Testis (tissue), 2 donors: ENCODE measurements at regions not wholly inside any gene's neighbourhood (a gene's known extent, or its start where the extent isn't known, plus 50 kb on each side); places are given as distances from the start of the nearest gene placed in this dataset.

Experiments used
- DNase-seq: peaks from one replicate; pipeline ENCODE4 v3.0.0-alpha.2; 2019
- H3K27ac ChIP-seq, 2 donors: fragments of 200-600 bp; sonication (generic); one replicate each; pipeline ENCODE4 v1.5.1; 2019
- H3K27me3 ChIP-seq: fragments of 200-600 bp; sonication (generic); one replicate; pipeline ENCODE4 v1.5.1; 2019
- H3K36me3 ChIP-seq: fragments of 200-600 bp; sonication (generic); one replicate; pipeline ENCODE4 v1.5.1; 2017; ENCODE audit warnings: low read depth; ENCODE audit errors: missing control alignments
- H3K4me1 ChIP-seq: fragments of 200-600 bp; sonication (generic); one replicate; pipeline ENCODE4 v1.5.1; 2019
- H3K4me3 ChIP-seq, 2 donors: fragments of 200-600 bp; sonication (generic); one replicate each; pipeline ENCODE4 v1.5.1; 2017 to 2019
- H3K9me3 ChIP-seq: fragments of 200-600 bp; sonication (generic); one replicate; pipeline ENCODE4 v1.5.1; 2017
- POLR2A ChIP-seq: fragments of 450-650 bp; IDR thresholded peaks from one replicate; pipeline ENCODE4 v1.6.1; 2017; ENCODE audit warnings: antibody characterized with exemption, mild to moderate bottlenecking, moderate library complexity
- WGBS, 2 donors: methylation state at CpG; one replicate each; pipeline ENCODE4 v1.1.5; 2018; 5-methylcytosine and 5-hydroxymethylcytosine counted together
- intact Hi-C: fragments of 100-400 bp; cut with DNase I; formaldehyde crosslinking; loops from one replicate; pipeline ENCODE4 v1.15.1; 2023; ENCODE audit warnings: low total_unique reads
- TF ChIP-seq, protein P1 (sequence below), 3 experiments: fragments of 450-650 bp in 2 of 3; fragments of 200-600 bp in 1 of 3; sonication (generic) in 1 of 3; IDR thresholded peaks; one replicate each; pipeline ENCODE4 v1.5.1; 2016 to 2019; ENCODE audit warnings: antibody characterized with exemption in 3 of 3, mild to moderate bottlenecking in 2 of 3, moderate library complexity in 1 of 3

DNA sequence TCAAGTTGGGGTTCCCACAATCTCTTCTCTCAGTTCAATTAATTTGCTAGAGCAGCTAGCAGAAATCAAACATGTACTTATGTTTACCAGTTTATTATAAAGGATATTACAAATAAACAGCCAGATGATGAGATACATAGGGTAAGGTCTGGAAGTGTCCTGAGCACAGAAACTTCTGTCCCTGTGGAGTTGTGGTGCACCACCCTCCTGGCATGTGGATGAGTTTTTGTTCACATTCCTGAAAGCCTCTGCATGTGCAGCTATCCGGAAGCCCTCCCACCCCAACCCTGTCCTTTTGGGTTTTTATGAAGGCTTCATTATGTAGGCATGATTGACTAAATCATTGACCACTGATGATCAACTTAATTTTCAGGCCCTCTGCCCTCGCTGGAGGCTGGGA is 791.2 kb upstream of the ZNF608 start:
- H3K27ac ChIP-seq, result no peak overlapping the region
- intact Hi-C loops, result no loop called here
- WGBS, 2 donors, result 91 to 93% methylated on average over 2 of the region's 2 CpGs

GRCh38 chr5:125538469-125538868 is 792.0 kb upstream of the ZNF608 start:
- Histone ChIP-seq H3K36me3 (no peaks in the 10 kb centered on the region), H3K27ac (no peak overlapping the region), H3K4me1 (no peaks in the 10 kb centered on the region), H3K9me3 (no peaks in the 10 kb centered on the region), H3K4me3 (no peak overlapping the region), H3K27me3 (no peaks in the 10 kb centered on the region)
- WGBS, 2 donors, result 80 to 85% methylated on average over 2 of the region's 2 CpGs
- intact Hi-C loops, result no loop called here
- no peak for DNase-seq
- TF ChIP-seq, protein P1, sequence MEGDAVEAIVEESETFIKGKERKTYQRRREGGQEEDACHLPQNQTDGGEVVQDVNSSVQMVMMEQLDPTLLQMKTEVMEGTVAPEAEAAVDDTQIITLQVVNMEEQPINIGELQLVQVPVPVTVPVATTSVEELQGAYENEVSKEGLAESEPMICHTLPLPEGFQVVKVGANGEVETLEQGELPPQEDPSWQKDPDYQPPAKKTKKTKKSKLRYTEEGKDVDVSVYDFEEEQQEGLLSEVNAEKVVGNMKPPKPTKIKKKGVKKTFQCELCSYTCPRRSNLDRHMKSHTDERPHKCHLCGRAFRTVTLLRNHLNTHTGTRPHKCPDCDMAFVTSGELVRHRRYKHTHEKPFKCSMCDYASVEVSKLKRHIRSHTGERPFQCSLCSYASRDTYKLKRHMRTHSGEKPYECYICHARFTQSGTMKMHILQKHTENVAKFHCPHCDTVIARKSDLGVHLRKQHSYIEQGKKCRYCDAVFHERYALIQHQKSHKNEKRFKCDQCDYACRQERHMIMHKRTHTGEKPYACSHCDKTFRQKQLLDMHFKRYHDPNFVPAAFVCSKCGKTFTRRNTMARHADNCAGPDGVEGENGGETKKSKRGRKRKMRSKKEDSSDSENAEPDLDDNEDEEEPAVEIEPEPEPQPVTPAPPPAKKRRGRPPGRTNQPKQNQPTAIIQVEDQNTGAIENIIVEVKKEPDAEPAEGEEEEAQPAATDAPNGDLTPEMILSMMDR (IDR thresholded peaks at IDR 0.05), result no peak
- TF ChIP-seq POLR2A, result no peak

More for the DNA sequence above, 791.2 kb upstream of the ZNF608 start:
- TF ChIP-seq, protein P1 (IDR thresholded peaks at IDR 0.05), result no peak
- no peak for TF ChIP-seq POLR2A
- Histone ChIP-seq H3K36me3 (no peaks in the 10 kb centered on the region), H3K4me1 (no peaks in the 10 kb centered on the region), H3K27me3 (no peaks in the 10 kb centered on the region), H3K9me3 (no peaks in the 10 kb centered on the region), H3K4me3 (no peak overlapping the region)
- no peak for DNase-seq

DNA sequence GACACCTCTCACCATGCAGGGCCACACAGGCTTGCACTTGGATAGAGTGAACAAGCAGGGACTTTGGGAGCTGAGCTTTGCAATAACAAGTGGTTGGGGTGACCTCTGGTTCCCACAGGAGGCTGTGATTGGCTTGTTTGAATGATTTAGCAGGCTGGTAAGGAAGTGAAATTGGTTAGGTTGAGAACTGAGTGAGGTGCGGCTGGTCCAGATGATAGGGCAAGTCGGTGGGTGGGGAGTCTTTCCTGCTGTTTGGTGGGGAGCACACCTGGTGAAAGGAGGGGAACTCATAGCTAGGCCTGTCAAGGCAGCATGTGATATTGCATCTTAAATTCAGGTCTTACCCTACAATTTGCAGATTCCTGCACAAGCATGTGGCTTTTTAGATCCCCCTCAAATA is 794.6 kb upstream of the ZNF608 start:
- intact Hi-C loops, result no loop called here
- 91 to 100% methylated on average over 2 of the region's 2 CpGs for WGBS, 2 donors
- DNase-seq, result no peak
- no peak overlapping the region for H3K4me3 ChIP-seq
- TF ChIP-seq POLR2A, result no peak
- TF ChIP-seq, protein P1 (IDR thresholded peaks at IDR 0.05), result no peak
- no peaks in the 10 kb centered on the region for H3K27me3 ChIP-seq
- H3K27ac ChIP-seq, result no peak overlapping the region
- H3K36me3 ChIP-seq, result no peaks in the 10 kb centered on the region
- no peaks in the 10 kb centered on the region for H3K4me1 ChIP-seq
- no peaks in the 10 kb centered on the region for H3K9me3 ChIP-seq

- Histone ChIP-seq H3K27me3 (no peaks in the 10 kb centered on the region), H3K4me3 (no peak overlapping the region), H3K27ac (no peak overlapping the region), H3K9me3 (no peaks in the 10 kb centered on the region), H3K36me3 (no peaks in the 10 kb centered on the region), H3K4me1 (no peaks in the 10 kb centered on the region)
- WGBS, 2 donors, result 21 to 25% methylated on average over 2 of the region's 2 CpGs
- DNase-seq, result no peak
- TF ChIP-seq POLR2A, result no peak
- TF ChIP-seq, protein P1 (IDR thresholded peaks at IDR 0.05), result no peak
- intact Hi-C loops, result no loop called here
Observed at GRCh38 chr5:125549322-125549911, 803.0 kb upstream of the ZNF608 start.

DNA sequence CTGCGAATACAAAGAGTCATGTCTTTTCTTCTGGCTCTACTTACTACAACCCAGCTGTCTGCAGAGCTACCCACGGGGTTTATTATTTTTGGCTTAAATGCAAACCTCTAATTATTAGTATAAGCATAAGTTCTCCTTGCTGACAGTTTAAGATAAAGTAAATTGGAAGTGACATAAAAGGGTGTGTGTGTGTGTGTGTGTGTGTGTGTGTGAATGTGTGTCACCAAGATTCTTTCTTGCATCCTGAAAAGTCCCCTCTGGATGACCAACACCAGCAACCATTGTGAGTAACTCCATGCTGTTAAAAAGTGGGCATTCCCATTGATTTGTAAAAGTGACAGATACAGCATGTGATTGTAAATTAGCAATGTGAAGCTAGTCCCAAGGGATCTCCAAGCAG is 803.8 kb upstream of the ZNF608 start:
- Histone ChIP-seq H3K36me3 (no peaks in the 10 kb centered on the region), H3K9me3 (no peaks in the 10 kb centered on the region), H3K27me3 (no peaks in the 10 kb centered on the region), H3K4me3 (no peak overlapping the region), H3K27ac (no peak overlapping the region), H3K4me1 (no peaks in the 10 kb centered on the region)
- no peak for TF ChIP-seq POLR2A
- TF ChIP-seq, protein P1 (IDR thresholded peaks at IDR 0.05), result no peak
- 17 to 27% methylated on average over 2 of the region's 2 CpGs for WGBS, 2 donors
- no peak for DNase-seq
- intact Hi-C loops, result no loop called here
